ENCODE measurements at regions not wholly inside any gene's neighbourhood (a gene's known extent, or its start where the extent isn't known, plus 50 kb on each side); places are given as distances from the start of the nearest gene placed in this dataset.

GRCh38 chr11:104792861-104793260, 105.4 kb downstream of the CASP12 start:
- Histone ChIP-seq H3K4me3 (replicated peaks in 1 of 3; ENCODE audit: insufficient read depth in 1 of 3, low read depth in 2 of 3, low read length in 3 of 3) (no peak overlapping the region), H3K4me2 (ENCODE audit: low read depth, low read length) (no peak overlapping the region), H3K9me3 (ENCODE audit: low read length) (no peaks in the 10 kb centered on the region), H2AFZ (ENCODE audit: low read length) (no peak overlapping the region), H3K4me1 (ENCODE audit: insufficient read depth, low read length) (no peaks in the 10 kb centered on the region), H3K27ac (ENCODE audit: extremely low read length, insufficient read depth, low read length) (no peak overlapping the region), H3K79me2 (ENCODE audit: insufficient read depth, low read length) (no peaks in the 10 kb centered on the region), H3K27me3 (ENCODE audit: control insufficient read depth in 1 of 2, insufficient read depth in 2 of 2, low read length in 2 of 2) (no peaks in the 10 kb centered on the region), H3K9ac (ENCODE audit: insufficient read depth, low read depth, low read length) (no peak overlapping the region), H3K36me3 (replicated peaks in 1 of 2; ENCODE audit: control insufficient read depth in 1 of 2, insufficient read depth in 2 of 2, low read length in 2 of 2) (no peaks in the 10 kb centered on the region), H4K20me1 (ENCODE audit: insufficient read depth, low read length) (no peaks in the 10 kb centered on the region)
- no peak for ATAC-seq
- no peak for FAIRE-seq
- intact Hi-C loops (cut with micrococcal nuclease; ENCODE audit: unreplicated experiment), result no loop called here
- CTCF ChIA-PET (ENCODE audit: low intra/inter-chr PET ratio, low total read pairs), result no interaction called here
- no TSS peak for BruUV-seq (replicated peaks)
- in situ Hi-C loops (cut with HindIII; ENCODE audit: extremely low pct_ligation_motif_present, low pct_unique_long_range_greater_than_20kb), result no loop called here
- 0% methylated on average over 1 of the region's 2 CpGs for WGBS (ENCODE audit: low lambda C conversion rate)
- no peak for DNase-seq (ENCODE audit: low spot score)
- TF ChIP-seq ZNF614 (CRISPR knock-in tag; IDR thresholded peaks at IDR 0.05; ENCODE audit: borderline replicate concordance), result no peak
- no peak for TF ChIP-seq ZIK1 (CRISPR knock-in tag; IDR thresholded peaks at IDR 0.05; ENCODE audit: borderline replicate concordance, low read depth)
- TF ChIP-seq ZSCAN25 (CRISPR knock-in tag; IDR thresholded peaks at IDR 0.05), result no peak
- POLR2A ChIA-PET, result no interaction called here

DNA sequence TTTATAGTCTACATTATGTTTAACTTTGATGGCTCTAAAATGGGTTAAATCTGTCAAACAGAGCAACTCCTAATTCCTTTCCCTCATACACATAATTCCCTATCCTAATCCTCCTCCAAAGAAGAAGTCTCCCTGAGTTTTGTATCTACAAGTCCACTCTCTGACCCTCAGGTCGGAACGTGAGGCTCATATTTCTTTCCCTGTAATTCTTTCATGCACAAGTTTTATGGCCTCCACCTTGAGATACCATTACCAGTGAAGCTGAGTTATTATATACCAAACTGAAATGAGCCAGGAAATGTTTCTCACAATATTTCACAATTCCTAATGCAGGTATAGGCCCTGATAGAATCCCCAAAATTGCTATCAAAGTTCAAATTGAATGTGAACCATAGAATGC, 106.4 kb downstream of the CASP12 start:
- H3K27me3 ChIP-seq (ENCODE audit: control insufficient read depth in 1 of 2, insufficient read depth in 2 of 2, low read length in 2 of 2), result no peaks in the 10 kb centered on the region
- no peaks in the 10 kb centered on the region for H3K36me3 ChIP-seq (replicated peaks in 1 of 2; ENCODE audit: control insufficient read depth in 1 of 2, insufficient read depth in 2 of 2, low read length in 2 of 2)
- H3K79me2 ChIP-seq (ENCODE audit: insufficient read depth, low read length), result no peaks in the 10 kb centered on the region
- H3K4me3 ChIP-seq (replicated peaks in 1 of 3; ENCODE audit: insufficient read depth in 1 of 3, low read depth in 2 of 3, low read length in 3 of 3), result no peak overlapping the region
- H3K4me2 ChIP-seq (ENCODE audit: low read depth, low read length), result no peak overlapping the region
- H3K9ac ChIP-seq (ENCODE audit: insufficient read depth, low read depth, low read length), result no peak overlapping the region
- H3K9me3 ChIP-seq (ENCODE audit: low read length), result no peaks in the 10 kb centered on the region
- FAIRE-seq, result no peak
- H3K27ac ChIP-seq (ENCODE audit: extremely low read length, insufficient read depth, low read length), result no peak overlapping the region
- in situ Hi-C loops (cut with HindIII; ENCODE audit: extremely low pct_ligation_motif_present, low pct_unique_long_range_greater_than_20kb), result no loop called here
- TF ChIP-seq, protein P1, sequence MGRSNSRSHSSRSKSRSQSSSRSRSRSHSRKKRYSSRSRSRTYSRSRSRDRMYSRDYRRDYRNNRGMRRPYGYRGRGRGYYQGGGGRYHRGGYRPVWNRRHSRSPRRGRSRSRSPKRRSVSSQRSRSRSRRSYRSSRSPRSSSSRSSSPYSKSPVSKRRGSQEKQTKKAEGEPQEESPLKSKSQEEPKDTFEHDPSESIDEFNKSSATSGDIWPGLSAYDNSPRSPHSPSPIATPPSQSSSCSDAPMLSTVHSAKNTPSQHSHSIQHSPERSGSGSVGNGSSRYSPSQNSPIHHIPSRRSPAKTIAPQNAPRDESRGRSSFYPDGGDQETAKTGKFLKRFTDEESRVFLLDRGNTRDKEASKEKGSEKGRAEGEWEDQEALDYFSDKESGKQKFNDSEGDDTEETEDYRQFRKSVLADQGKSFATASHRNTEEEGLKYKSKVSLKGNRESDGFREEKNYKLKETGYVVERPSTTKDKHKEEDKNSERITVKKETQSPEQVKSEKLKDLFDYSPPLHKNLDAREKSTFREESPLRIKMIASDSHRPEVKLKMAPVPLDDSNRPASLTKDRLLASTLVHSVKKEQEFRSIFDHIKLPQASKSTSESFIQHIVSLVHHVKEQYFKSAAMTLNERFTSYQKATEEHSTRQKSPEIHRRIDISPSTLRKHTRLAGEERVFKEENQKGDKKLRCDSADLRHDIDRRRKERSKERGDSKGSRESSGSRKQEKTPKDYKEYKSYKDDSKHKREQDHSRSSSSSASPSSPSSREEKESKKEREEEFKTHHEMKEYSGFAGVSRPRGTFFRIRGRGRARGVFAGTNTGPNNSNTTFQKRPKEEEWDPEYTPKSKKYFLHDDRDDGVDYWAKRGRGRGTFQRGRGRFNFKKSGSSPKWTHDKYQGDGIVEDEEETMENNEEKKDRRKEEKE (IDR thresholded peaks at IDR 0.05), result no peak
- TF ChIP-seq CHD4 (IDR thresholded peaks at IDR 0.05; ENCODE audit: borderline replicate concordance, low read length) (no peak), NRL (CRISPR knock-in tag; IDR thresholded peaks at IDR 0.05; ENCODE audit: borderline replicate concordance) (no peak), CREB3 (CRISPR knock-in tag; IDR thresholded peaks at IDR 0.05) (no peak), ZNF530 (CRISPR knock-in tag; IDR thresholded peaks at IDR 0.05; ENCODE audit: low read depth) (no peak), HDAC1 (CRISPR knock-in tag; IDR thresholded peaks at IDR 0.05) (no peak), ZBTB42 (CRISPR knock-in tag; IDR thresholded peaks at IDR 0.05) (no peak), ZEB1 (IDR thresholded peaks at IDR 0.05; ENCODE audit: insufficient replicate concordance, low read depth) (no peak), CAMTA2 (CRISPR knock-in tag; IDR thresholded peaks at IDR 0.05; ENCODE audit: borderline replicate concordance) (no peak)
- DNase-seq (ENCODE audit: low spot score), result no peak
- H3K4me1 ChIP-seq (ENCODE audit: insufficient read depth, low read length), result no peaks in the 10 kb centered on the region
- ATAC-seq, result no peak
- ChIA-PET POLR2A (no interaction called here), CTCF (ENCODE audit: low intra/inter-chr PET ratio, low total read pairs) (no interaction called here)
- WGBS (ENCODE audit: low lambda C conversion rate), result 3% methylated on average over 2 of the region's 2 CpGs
- H2AFZ ChIP-seq (ENCODE audit: low read length), result no peak overlapping the region
- H4K20me1 ChIP-seq (ENCODE audit: insufficient read depth, low read length), result no peaks in the 10 kb centered on the region
- BruUV-seq (replicated peaks), result no TSS peak
- intact Hi-C loops (cut with micrococcal nuclease; ENCODE audit: unreplicated experiment), result no loop called here
